Stimulated activated CD8-positive, alpha-beta memory T cell treated with anti-CD3 and anti-CD28 coated beads, Interleukin-7, amount 100 ng/mL, for 4 hours (primary cell): ENCODE measurements at regions not wholly inside any gene's neighbourhood (a gene's known extent, or its start where the extent isn't known, plus 50 kb on each side); places are given as distances from the start of the nearest gene placed in this dataset.

ENCODE experiments used
- DNase-seq, 2 donors: peaks; one replicate each; pipeline ENCODE4 v3.0.0-alpha.2; 2020; ENCODE audit warnings: low read depth in 2 of 2

- DNase-seq = no peak
These were observed 283.1 kb downstream of the LMX1A start for GRCh38 chr1:165073185-165074007.

GRCh38 chr1:165070675-165071074, 285.8 kb downstream of the LMX1A start:
- DNase-seq = no peak

GRCh38 chr1:165069829-165070228, 286.7 kb downstream of the LMX1A start:
- no peak for DNase-seq

GRCh38 chr1:165068741-165069140, 287.8 kb downstream of the LMX1A start:
- no peak for DNase-seq

- DNase-seq = no peak
These were observed 288.7 kb downstream of the LMX1A start for GRCh38 chr1:165067829-165068228.

GRCh38 chr1:165063181-165063965, 293.1 kb downstream of the LMX1A start:
- DNase-seq = no peak

- DNase-seq = no peak
These were observed 294.2 kb downstream of the LMX1A start for GRCh38 chr1:165062346-165062745.

- DNase-seq = no peak
These were observed 296.2 kb downstream of the LMX1A start for GRCh38 chr1:165060285-165060793.

GRCh38 chr1:165057956-165058355, 298.6 kb downstream of the LMX1A start:
- DNase-seq = no peak

GRCh38 chr1:165056914-165057313, 299.6 kb downstream of the LMX1A start:
- no peak for DNase-seq

- no peak for DNase-seq
These were observed 300.9 kb downstream of the LMX1A start for GRCh38 chr1:165055581-165055980.

- no peak for DNase-seq
These were observed 301.9 kb downstream of the LMX1A start for GRCh38 chr1:165054627-165055026.

GRCh38 chr1:165053351-165053750, 303.2 kb downstream of the LMX1A start:
- no peak for DNase-seq

GRCh38 chr1:165052936-165053335, 303.6 kb downstream of the LMX1A start:
- DNase-seq = no peak

GRCh38 chr1:165052431-165052830, 304.1 kb downstream of the LMX1A start:
- DNase-seq = no peak

- DNase-seq = no peak
These were observed 306.3 kb downstream of the LMX1A start for GRCh38 chr1:165050246-165050645.

- DNase-seq = no peak
These were observed 308.5 kb downstream of the LMX1A start for GRCh38 chr1:165047994-165048393.

- no peak for DNase-seq
These were observed 310.6 kb downstream of the LMX1A start for GRCh38 chr1:165045902-165046301.

- no peak for DNase-seq
These were observed 315.9 kb downstream of the LMX1A start for GRCh38 chr1:165040641-165041040.

GRCh38 chr1:165039996-165040395, 316.5 kb downstream of the LMX1A start:
- no peak for DNase-seq

- no peak for DNase-seq
These were observed 320.1 kb downstream of the LMX1A start for GRCh38 chr1:165036403-165036802.

- no peak for DNase-seq
These were observed 322.2 kb downstream of the LMX1A start for GRCh38 chr1:165034136-165034809.
